M059J (cell line): ENCODE measurements at regions not wholly inside any gene's neighbourhood (a gene's known extent, or its start where the extent isn't known, plus 50 kb on each side); places are given as distances from the start of the nearest gene placed in this dataset.

ENCODE experiments used
- DNase-seq: peaks from one replicate; pipeline ENCODE4 v3.0.0-alpha.2; 2012; ENCODE audit warnings: low read depth

DNA sequence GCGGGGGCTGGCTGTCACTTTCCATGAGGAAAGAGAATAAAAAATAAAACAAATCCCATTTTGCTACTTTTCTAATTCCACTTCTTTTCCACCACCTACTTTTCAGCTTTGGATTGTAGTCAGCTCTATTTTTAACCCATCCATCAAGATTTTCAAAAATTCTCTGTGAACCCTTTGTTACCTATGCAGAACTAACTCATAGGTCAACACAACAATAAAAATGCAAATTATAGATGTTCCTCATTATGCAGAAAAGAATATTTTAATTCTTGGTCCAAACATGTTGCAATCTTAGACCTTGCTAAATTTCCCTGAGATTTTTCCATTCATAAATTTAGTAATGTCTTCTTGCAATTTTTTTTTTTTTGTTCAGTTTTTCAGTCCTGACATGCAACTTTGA lies 454.5 kb downstream of the ADAMTS20 start:
- no peak for DNase-seq

DNA sequence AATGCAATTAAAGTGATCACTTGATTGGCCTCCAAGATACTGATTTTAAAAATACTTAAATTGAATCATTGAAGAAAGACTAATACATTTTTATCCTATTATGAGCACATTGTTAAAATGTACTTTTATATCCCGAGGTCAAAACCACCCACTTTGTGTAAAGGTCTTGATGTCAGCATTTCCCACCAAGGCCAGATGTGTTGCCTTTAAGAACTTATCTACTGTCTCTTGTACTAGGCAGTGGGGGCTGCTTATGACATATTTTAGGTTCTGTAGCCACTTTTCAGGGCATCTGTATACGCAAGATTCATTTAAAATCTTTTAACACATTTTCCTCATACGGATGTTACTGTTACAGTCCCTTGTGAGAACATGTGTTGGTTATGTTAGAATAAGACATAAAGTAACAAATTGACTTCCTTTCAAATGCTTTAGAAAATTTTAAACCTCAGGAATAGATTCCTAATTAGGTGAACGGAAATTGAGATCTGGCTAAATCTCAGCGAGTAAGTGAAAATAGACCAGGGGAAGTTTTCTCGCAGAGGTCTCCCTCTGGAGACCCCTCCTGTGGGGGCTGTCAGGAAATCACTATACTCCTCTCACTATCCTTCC lies 456.2 kb downstream of the ADAMTS20 start:
- no peak for DNase-seq

DNA sequence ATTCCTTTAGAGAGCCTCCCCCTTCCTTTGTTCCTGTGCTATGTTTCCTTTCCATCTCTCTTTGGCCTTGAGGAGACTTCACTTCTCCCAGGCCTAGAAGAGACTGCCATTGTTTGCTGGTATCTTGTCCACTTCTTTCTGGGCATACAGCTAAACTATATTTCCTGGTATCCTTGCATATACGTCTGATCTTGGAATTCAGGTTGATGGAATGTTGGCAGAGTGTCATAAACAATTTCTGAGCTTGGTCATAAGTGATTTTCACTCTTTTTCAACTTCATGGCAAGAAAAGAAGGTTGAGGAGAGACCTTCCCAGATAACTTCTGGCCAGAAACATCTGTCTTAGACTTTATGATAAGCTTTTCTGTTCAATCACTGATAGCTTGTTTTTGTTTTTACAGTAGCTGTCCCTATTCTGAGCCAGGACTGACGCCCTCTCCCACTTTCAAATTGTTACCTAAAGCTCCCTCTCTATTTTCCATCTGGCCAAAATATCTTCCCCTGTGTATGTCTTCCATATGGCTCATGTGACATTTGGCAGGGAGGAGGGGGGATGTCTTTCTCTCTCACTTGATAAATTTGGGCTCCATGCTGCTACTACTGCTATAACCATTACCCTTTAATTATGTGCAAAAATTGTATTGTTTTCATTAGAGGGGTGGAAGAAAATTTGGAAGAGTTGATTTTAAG lies 457.0 kb downstream of the ADAMTS20 start:
- DNase-seq: no peak

DNA sequence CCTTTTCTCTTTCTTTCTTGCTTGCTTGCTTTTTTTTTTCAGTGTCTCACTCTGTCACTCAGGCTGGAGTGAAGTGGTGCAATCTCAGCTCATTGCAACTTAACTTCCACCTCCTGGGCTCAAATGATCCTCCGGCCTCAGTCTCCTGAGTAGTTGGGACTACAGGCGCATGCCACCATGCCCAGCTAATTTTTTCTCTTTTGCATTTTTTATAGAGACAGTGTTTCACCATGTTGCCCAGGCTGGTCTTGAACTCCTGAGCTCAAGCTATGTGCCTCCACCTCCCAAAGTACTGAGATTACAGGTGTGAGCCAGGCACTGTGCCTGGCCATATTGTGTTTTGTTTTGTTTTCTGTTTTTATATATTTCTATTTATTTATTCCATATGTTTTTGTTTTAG lies 461.0 kb downstream of the ADAMTS20 start:
- DNase-seq: no peak

DNA sequence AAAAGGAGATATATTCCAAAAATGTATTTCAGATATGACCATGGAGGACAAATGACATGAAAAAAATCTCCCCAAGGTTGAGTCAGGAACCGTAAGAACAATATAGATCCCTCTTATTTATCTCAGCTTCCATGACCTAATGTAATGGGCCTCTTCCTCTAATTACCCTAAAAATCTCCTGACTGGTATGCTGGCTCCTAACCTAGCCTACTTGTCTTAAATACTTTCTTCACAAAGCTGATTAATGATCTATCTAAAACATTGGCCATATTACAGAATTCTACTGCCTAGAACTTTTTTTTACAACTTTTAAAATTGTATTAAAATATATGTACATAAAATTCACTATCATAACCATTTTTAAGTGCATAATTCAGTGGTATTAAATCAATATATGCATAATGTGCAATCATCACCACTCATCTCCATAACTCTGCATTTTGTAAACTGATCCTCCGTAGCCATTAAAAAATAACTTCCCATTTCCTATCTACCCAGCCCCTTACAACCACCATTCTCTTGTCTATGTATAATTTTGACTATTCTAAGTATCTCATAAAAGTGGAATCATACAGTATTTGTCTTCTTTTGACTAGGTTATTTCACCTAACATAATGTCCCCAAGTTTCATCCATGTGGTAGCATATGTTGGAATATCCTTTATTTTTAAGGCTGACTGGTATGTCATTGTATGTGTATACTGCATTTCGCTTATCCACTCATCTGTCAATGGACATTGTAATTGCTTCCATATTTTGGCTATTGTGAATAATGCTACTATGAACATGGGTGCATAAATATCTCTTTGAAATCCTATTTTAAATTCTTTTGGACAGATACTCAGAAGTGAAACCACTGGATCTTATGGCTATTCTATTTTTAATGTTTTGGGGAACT lies 464.6 kb downstream of the ADAMTS20 start:
- no peak for DNase-seq

DNA sequence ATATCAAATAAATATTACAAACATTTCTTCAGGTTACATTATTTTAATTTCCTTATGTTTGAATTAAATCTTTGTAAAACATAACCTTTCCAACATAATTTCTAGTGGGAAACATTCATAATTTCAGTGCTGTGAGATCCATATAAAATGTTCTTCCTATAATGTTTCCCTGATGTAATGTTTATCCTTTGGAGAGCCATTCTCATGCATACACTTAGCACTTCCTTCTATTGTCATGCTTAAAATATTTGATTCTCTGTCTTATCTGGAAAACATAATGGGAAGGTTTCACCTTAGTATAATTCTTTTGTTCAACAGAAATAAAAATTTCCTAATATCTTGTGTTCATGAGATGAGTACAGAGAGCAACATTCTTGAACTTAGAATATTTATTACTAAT lies 472.5 kb downstream of the ADAMTS20 start:
- DNase-seq: no peak

DNA sequence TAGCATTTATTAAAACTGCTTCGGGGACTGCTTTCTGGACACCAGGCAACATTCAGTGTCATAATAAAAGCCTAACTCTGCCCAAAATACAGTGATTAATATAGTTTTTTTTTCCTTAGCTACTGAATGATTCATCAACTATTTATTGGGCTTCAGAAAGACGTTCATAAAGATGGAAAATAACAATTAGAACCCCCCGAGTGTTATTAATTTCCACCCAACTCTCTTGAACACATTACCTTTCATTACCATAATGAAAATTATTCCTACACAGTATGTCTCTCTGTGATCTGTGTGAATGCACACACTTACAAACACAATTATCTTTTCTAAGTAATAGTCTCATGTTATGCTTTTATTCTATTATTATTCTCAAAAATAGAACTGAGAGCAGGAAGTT lies 473.0 kb downstream of the ADAMTS20 start:
- no peak for DNase-seq

DNA sequence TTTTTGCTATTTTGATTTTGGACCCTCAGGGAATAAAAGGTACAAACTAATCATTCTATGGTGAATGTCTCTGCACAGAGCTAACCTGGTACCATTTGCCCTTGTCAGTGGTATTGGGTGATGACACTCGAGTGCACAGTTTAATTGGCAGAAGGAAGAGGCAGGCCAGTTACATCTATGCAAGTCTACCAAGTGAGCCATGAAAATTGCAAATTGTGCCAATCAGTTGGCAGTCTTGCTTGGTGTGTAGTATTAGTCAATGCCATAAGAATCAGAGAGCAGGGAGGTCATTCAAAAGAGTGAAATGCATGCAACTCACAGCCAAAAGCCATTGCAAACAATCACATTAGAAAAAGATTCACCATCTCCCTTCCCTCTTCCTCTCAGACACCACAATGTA lies 479.6 kb downstream of the ADAMTS20 start:
- DNase-seq: peak; percentile 7

DNA sequence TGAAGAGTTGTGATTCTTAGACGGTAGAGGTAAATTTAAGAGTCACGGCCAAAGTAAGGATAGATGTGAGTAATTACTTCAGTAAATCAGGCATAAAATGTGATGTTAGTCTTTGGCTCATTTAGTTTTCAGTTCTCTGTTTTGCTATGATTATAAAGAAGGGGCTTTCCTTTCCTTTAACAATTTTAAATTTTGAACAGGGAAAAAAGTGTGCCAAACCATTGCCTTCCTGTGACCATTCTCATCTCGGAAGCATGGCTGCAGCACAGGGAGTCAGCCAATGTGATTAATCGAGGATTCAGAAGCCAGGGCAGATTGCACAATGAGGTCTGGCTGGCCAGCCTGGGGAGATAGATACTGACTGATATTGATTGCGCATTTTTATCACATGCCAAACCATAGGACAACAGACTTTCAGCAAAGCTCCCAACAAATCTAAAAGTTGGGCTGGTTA lies 480.2 kb upstream of the PRICKLE1 start:
- DNase-seq: no peak

DNA sequence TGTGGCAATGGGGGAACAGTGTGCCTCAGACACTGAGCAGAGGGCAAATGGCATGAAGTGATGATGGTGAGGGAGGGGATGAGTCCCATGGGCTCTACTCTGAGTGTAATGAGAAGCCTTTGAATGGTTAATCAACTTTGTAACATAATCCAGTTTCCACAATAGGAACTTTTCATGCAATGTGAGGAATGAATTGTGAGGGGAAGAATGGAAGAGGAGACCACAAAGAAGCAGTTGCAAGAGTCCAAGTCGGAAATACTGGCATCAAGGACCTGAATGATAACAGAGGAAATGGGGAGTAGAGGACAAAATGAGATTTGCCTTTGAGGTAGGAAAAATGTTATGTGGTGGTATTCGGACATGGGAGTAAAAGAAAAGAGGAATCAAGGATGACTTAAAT lies 476.9 kb upstream of the PRICKLE1 start:
- no peak for DNase-seq

DNA sequence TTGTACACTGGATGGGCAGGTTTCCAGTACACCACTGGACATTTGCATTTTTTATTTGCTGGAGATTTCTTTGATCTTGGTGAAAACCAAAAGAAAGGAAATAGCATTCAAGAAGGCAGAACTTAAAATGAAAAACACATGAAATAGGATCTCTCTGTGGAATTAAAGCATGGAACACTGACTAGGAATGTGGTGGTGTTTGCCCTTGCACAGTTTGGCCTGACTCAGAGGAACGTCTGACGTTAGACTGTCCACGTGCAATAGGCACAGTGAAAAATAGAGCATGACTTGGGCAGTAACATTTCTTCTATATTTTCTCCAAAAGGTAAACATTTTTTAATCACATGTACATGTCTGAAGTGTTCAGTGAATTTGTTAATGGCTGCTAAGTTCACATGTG lies 474.1 kb upstream of the PRICKLE1 start:
- DNase-seq: peak; percentile 54

DNA sequence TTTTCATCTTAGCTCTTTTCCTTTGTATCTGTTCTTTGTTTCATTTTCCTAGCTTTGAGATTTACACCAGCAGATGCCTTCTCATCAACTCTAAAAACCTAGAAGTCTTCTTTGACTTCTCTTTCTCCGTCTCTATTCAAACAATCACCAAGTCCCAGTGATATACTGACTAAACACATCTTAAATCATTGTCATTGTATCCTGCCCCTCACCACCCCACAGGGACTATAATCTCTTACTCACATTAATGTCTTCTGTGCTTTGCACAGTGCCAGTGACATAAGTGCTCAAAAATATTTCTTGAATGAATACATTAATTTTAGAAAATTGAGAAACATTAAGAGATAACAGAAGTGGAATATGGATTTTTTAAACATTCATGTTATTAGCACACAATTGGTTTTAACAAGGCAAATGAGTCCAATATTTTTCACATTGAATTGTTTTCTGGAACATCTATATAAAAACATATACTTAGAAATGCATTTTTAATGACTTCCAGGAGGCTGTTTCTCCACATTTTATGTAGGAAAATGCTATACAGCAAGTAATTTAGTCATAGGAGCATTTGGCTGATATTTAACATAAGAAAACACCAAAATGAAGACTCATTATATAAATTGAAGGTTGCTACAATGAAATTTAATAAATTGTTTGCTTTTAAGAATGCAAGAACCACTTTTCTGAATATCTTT lies 472.8 kb upstream of the PRICKLE1 start:
- no peak for DNase-seq

DNA sequence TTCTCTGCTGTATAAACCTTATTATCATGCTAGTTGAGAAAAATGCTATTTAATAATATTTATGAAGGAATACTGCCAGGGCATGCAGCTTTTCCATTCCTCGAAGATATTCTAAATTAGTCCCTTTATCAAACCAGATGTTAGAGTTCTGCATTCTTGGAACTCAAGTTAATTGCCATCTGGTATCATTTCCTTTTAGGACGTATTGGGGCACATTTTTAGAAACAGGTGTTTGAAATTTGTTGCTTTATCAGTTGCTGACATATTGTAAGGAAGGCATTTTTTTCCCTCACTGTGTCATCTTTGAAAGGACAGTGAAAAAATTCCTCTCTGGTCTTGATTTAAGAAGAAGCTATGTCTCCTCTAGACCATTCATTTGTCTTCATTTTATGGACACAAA lies 471.2 kb upstream of the PRICKLE1 start:
- no peak for DNase-seq

DNA sequence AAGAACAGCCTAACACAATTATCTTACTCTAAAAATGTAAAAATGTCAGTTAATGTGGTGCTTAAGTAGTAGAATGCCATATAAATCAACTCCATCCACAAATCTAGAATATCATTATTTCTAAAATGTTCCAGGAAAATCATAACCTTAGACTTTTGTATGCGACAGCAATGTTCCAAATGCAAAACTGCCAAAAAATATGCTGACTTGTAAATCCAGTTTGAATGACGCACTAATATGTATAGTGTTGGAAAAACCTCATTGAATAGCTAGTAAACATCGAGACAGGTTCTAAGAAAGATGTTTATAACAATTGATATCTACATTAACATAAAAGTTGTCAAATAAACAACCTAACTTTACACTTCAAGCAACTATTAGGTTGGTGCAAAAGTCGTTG lies 469.1 kb upstream of the PRICKLE1 start:
- DNase-seq: no peak

DNA sequence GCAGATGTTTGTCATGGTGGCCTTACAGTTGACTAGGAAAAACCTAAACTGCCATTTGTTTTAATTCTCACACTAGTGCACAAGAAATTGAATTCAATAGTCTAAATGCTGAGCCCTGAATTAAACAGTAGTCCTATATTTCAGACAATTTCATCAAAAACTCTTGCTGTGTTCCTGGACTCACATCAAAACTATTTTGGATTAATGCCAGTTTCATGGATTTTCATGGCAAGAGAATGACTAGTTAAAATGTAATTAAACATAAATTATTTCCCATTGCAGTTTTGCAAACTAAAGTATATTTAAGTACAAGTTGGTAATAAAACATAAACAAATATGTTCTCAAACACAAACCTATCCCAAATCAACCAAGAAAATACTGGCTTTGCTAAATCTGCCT lies 468.0 kb upstream of the PRICKLE1 start:
- peak; percentile 13 for DNase-seq

DNA sequence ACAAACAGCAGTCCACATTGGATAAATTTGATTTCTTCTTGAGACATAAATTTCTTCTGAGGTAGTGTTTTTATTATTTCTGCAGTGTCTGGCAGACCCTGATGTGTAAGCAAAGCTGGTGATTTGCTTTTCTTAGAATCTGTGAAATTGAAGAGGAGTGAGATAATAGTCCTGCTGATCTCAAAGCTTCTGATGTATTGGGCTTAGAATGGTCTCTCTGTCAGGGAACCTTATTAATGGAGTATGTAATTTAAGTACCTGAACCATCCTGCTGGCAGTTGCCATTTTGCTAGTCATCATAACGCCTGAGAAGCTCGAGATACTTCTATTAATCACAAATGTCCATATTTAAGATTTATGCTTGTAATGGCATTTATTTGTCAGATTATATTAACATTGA lies 464.5 kb upstream of the PRICKLE1 start:
- no peak for DNase-seq

DNA sequence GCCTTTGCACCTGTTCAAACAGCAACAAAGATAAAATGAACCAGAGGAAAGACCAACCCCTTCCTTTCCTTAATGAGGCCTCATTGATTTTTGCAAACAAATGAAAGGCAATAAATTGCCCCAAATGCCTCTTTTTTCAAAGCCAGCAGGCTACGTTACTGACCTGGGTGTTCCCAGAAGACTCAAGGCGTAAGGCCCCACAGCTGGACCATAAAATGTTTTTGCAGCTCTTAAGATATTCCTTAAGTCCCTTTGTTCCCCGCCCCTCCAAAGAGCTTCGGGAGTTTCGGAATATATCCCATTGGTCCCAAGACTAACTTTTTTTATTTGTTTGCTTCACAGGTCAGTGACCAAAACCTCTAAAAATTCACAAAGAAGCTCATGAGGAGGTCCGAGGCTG lies 462.9 kb upstream of the PRICKLE1 start:
- no peak for DNase-seq

DNA sequence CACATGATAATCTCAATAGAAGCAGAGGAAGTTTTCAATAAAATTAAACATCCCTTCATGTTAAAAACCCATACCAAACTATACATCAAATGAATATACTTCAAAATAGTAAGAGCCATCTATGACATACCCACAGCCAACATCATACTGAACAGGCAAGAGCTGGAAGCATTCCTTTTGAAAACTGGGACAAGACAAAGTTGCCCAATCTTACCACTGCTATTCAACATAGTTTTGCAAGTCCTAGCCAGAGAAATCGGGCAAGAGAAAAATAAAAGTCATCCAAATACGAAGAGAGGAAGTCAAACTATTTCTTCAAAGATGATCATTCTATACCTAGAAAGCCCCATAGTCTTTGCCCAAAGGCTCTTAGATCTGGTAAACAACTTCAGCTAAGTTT lies 454.7 kb upstream of the PRICKLE1 start:
- DNase-seq: no peak

DNA sequence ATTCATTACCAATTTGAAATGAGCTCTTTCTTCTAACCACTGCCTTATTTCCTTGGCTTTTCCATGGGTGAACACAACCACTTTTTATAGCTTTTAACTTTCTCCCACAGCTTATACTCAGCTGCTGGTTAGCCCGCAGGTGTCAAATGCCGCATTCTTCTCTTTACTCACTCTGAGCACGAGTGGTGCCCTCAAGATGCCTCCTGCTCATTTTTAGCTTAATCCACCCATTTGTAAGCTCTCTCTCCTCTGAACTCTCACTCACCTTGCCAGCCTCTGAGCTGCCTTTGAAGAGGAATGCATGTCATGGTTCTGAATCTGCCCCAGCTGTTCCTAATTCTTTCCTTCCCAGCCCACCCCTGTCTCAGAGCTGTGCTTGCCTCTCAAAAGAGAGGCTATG lies 449.4 kb upstream of the PRICKLE1 start:
- no peak for DNase-seq

DNA sequence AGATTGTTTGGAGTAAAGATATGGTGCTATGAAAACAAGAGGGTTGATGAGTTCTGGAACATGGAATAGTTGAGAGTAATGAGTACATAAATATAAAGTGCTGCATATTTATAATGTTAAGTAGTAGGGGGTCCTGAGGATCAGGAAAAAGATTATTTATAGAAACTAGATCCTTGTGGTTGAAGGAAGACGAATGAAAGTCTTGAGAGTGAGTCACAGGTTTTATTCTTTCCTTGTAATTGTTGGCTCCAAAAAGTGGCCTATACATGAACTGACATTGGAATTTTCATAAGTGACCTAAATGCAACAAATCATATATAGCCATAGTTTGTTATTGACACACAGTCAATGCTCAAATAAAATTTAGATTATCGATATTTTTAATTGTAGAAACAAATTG lies 440.4 kb upstream of the PRICKLE1 start:
- peak; percentile 44 for DNase-seq

DNA sequence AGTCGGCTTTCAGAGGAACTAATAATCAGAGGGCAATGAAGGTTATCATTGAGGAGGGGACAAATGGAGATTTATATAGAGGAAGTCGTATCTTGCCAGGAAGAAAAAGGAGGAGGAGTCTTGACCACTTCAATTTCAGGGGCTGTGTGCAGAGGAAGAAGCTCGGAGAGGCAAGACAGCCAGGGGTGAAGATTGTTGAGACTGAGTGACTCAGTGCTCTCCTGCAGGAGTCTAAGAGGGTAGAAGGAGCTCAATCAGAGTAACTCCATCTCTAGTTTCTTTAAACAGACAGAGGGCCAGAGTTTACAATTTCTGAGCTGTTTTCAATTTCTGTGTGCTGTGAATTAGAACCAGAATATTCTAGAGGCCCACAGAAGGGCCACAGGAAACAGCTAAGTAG lies 439.3 kb upstream of the PRICKLE1 start:
- peak; percentile 60 for DNase-seq

DNA sequence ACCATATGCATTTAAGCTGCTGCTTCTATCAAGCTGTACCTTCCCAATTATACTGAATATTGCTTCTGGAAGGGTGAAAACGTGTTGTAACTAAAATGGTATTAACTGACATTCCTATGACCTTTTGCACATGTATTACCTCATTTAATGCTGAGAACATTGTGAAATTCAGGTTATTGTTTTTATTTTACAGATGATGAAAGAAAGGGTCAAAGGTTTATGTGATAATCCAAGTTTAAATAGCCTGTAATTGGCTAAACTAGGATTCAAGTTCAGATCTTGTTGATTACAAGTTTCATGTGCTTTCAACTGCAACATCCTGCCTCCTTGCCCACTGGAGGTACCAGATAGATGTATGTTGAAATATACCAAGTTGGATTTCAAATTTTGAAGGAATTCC lies 433.3 kb upstream of the PRICKLE1 start:
- no peak for DNase-seq
